NCI-H2107 treated with DMSO at 0.1 percent for 48 hours (cell line): ENCODE measurements at regions not wholly inside any gene's neighbourhood (a gene's known extent, or its start where the extent isn't known, plus 50 kb on each side); places are given as distances from the start of the nearest gene placed in this dataset.

Source experiments
- DNase-seq: peaks from one replicate; lab custom pipeline; 2025; ENCODE audit not compliant: unreplicated experiment; lab: John Stamatoyannopoulos, UW

GRCh38 chr2:10183146-10183675 is 60.7 kb downstream of the RRM2 start:
- DNase-seq, result no peak

GRCh38 chr2:10184421-10184820 is 61.9 kb downstream of the RRM2 start:
- no peak for DNase-seq

DNA sequence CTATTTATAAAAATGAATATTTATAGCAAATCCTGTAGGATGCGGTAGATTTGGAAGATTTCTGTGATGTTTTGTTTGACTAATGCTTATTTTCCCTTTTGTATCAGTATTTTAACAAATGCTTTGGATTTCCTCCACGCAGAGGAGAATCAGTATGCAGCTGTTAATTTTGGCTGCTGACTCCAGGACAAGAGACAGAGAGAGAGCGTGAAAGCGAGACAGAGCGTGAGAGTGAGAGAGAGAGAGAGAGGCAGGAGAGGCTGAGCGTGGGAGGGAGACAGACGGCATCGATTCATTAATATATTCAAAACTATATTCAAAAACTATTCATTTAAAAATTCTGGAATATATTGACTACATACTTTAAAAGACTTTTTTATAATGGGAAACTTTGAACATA is 62.5 kb downstream of the RRM2 start:
- no peak for DNase-seq

- DNase-seq, result no peak
Observed at GRCh38 chr2:10185755-10186154, 63.2 kb downstream of the RRM2 start.

DNA sequence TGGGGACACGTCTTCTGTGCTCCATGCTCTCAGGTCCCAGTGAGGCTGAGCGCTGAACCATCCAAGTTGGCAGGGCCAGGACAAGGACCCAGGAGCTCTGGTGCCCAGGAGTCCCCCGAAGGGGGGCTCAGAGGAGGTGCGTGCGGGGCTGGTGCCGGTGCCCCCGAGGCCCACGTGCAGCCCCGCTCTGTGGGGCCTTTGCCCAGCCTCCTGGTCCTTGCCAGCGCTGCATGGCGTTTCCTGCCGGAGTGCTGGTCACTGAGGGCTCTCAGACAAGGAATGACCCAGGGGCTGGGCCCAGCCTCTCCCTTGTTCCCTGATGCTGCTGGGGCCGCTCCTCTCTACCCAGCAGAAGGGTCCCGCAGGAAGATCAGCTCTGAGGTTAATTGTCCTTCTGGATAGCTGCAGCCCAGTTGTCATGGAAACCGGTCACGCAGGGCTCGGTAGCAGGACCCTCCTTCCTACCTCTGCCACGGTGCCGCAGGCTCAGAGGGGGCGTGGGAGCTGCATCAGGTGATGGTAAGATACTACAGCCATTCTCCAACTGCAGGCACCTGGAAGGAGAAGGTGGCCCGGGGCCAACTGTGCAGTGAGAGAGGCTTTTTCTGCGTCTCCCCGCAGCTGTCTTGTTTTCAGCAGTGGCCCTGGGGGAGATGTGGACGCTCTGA is 64.5 kb downstream of the RRM2 start:
- DNase-seq, result no peak

DNA sequence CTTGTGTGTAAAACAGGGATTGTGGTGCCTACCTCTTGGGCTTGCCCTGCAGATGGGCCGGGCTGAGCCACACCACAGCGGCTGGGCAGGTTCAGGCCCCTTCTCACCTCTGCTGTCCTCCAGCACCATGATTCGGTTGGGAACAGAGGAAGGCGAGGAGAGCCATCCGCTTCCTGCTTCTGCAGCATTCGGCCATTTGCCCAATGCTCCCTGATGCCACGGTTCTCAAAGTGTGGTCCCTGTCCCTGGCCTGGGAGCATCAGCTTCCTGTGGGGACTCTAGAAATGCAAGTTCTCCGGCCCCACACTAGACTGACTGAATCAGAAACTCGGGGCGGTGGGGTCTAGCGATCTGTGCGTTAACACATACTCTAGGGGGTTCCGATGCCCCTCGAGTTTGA is 65.1 kb downstream of the RRM2 start:
- no peak for DNase-seq

DNA sequence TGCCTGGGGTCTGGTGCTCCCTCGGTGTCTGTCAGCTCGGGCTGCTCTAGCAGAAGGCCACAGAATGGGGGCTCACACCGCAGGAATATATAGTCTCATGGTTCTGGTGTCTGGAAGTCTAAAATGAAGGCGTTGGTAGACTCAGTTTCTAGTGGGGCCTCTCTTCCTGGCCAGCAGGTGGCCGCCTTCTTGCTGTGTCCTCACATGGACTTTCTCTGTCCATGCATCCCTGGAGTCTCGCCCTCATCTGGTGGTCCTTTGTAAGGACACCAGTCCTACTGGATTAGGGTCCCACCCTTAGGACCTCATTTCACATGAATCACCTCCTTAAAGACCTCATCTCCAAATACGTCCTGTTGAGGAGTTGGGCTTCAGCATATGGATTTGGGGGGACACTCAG is 65.7 kb downstream of the RRM2 start:
- no peak for DNase-seq

- no peak for DNase-seq
Observed at GRCh38 chr2:10188729-10189305, 66.3 kb downstream of the RRM2 start.

DNA sequence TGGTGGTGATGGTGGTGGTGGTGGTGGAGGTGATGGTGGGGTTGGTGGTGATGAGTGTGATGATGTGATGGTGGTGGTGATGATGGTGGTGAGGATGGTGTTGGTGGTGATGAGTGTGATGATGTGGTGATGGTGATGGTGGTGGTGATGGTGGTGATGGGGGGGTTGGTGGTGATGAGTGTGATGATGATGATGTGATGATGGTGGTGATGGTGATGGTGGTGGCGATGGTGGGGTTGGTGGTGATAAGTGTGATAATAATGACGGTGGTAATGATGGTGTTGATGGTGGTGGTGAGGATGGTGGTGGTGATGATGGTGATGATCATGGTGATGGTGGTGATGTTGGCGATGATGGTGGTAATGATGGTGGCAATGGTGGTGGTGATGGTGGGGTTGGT is 67.7 kb downstream of the RRM2 start:
- DNase-seq, result no peak

- DNase-seq, result no peak
Observed at GRCh38 chr2:10190737-10191532, 68.4 kb downstream of the RRM2 start.

DNA sequence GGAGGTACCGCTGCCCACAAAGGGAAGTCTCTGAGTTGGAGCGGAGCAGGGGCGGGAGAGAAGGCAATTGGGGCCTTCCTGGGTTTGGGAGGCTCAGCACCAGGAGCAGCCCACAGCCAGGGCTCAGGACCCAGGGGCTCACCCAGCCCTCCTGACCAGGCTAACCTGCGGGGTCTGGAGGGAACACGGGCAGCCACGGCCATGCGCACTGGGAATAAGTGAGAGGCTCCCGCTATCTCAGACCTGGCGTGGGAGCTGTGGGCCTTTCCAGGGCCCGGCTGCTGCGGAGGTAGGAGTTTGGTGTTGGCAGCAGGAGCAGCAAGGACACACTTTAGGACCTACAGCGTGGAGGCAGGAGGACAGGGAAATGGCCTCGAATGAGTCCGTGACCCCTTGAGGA is 69.0 kb downstream of the RRM2 start:
- no peak for DNase-seq

DNA sequence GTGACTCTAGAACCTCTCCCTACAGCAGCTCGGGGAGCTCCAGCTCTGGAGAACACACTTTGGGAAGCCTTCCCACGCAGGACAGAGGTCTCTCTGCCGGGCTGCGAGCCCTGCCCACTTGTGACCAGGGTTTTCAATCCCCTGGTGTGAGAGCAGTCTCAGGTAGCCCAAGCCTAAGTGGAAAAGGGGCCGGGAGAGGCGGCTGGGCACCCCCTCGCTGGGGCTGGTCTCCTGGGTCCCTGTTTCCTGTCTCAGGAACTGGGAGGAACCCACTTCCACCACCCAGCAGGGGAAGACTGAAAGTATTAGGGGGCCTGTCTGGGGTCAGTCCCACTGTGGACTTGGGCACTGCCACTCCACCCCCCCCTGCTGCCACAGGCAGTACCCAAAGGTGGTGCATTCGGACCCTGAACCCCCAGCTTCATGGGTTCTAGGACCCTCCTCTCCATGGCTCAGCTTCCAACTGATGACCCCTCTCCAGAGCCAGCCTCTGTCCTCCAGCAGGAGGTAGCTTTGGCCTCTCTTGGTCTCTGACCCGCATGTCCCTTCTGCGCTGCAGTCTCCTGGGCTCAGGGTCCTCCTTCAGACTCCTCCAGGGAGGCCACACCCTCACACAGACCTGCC is 70.0 kb downstream of the RRM2 start:
- no peak for DNase-seq

DNA sequence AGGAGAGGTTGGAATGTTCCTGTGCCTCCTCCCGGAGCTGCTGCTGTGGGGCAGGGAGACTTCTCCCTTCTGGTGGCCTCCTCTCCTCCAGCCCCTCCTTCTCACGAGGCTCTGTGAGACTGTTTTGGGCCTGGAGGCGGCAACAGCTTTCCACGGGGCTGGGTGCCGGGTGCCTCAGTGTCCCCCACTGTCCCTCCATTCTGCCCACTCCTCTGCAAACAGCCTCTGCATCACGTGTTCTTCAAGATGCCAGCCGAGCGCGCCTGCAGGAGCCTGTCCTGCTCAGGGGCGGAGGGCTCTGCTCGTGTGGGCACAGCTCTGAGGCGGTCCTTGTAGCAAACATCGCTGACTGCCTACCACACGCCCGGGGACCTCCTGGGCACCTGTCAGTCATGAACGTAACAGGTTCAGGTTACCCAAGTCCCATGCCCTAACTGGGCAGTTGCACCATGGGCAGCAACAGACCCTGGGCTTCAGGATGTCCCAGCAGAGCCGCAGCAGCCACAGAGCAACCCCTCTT is 70.8 kb downstream of the RRM2 start:
- DNase-seq, result no peak

DNA sequence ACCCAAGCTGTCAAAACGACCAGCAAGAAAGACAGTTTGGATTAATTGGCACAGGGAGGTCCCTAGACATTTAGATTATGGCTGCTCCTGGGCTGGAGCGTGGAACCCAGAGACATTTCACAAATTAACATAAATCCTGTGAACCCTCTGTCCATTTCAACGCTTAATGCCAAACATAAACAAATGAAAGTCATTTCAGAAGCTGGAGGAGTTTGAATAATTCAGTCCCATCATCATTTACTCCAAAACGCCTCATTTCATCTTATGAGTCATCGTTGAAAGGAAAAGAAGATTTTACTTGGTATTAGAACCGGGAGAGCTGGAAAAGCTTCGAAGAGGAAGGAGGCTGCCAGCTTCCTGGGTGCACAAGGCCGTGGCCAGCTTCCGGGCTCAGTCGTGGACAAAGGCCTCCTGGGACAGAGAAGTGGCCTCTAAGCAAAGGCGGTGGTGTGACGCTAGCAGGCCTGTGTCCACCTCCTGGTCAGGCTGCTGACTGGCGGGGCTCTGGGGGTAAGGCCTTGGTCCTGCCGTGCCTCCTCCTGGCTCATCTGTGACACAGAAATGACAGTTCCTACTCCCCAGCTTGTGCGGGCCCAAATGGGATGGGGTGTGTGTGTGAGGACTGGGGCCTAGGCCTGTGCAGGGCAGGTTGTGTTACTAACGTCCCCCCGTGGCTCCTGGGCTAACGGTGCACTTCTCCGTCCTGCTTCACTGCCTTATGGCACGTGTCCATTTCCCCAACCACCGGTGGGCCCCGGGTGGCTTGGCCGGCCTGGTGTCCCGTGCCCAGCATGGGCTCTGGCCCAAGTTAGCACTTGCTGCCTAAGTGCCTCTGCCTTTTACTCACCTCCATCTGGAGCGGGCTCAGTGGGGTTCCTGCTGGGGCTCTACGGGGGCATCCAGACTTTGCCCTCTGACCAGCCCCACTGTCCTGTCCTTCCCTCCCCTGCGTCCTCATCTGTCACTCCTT is 71.6 kb downstream of the RRM2 start:
- DNase-seq, result no peak

DNA sequence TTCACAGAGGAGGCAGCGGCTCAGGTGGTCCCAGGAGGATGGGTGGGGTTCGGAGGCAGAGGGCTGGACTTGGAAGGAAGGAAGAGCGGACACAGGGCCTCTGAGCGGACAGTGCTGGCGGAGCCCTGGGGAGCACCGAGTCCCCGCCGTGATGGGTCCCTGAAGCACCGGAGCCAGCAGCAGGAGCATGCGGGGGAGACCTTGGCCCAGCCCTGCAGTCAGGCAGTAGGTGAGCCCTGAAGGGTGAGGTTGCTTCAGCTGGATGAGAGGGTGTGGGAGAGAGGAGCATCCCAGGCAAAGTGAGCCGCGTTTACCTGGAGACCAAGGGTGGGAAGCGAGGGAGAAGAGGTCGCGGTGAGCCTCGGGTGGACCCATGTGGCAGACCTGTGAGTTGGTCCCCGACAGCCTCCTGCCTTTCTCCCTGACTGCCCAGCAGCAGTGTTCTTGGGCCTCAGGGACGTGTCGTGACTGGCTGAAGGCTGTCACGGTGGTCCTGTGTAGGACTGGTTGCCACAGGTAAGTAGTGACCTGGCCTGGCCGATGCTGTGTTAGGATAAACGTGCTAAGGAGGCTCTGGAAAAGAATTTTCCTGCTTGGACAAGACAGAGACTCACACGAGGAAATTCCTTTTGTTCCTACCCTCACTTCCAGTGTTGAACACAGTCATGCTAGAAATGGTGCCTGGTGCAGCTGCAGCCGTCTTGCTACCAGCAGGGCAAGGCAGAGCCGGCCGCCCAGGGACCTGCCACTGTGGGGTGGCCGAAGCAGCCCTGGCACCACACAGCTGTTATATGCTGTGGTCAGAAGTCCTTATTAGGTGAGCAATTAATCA is 73.0 kb downstream of the RRM2 start:
- no peak for DNase-seq

DNA sequence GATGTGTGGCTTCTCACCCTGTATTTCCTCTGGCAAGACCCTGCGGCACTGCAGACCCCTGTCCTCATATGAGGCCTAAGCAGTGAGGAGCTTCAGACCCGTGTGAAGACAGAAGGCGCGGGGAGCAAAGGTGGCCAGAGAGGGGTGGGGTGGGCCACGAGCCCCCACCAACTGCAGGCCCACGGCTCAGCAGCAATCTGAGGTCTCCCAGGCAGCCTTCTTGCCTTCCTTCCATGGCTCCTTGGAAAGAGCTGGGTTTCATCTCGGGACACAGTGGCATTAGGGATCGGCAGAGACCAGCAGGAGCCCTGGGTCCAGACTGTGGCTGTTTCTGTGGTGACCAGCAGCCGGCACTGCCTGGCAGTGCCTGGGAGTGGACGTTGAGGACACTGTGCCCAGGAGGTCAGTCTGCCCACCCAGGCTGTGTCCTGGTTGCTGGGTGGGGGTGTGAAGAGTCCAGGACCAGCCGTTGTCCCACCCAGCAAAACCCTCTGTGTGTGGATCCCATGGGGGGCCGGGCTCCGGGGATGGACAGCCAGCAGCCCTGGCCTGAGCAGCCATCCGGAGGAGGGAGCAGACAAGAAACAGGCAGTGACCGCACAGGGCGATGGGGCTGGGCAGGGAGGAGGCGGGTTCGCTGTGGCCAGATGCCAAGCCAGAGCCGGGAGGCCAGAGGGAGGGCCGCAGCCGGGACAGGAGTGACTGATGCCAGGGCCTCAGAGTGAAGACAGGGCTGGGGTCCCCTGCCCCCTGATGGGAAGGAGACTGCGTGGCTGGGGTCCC is 73.8 kb downstream of the RRM2 start:
- DNase-seq, result no peak

DNA sequence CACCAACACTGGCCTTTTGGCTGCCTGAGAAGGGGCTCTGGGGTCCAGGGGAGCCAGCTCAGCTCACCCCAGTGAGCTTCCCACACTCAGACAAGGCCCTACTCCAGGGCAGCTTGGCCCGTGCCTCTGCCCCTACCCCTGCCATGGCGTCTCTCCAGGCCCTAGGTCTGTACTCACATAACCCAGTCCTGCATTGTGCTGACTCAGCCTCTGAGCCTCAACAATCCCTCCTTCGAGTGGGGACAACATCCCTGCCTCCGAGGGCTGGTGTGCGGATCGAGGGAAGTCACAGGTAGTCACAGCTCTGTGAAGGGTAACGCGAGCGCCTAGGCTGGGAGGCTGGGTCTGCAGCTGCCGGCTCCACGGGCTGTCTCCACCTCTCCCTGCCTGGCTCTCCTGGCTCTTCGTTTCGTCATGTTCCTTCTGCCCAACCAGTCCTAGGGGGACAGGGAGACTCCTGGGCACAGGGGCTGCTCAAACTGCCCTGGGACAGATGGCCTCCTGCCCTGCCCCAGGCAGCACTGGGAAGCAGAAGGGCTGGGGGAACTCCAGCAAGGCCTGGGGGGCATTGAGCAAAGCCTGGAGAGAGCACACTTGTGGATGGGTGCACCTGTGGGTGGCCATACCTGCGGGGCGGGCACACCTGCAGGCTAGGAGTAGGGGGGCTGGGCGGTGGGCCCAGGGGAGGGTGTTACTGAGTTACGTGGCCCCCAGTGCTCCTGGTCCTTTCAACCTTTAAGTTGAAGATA is 74.6 kb downstream of the RRM2 start:
- DNase-seq, result no peak

DNA sequence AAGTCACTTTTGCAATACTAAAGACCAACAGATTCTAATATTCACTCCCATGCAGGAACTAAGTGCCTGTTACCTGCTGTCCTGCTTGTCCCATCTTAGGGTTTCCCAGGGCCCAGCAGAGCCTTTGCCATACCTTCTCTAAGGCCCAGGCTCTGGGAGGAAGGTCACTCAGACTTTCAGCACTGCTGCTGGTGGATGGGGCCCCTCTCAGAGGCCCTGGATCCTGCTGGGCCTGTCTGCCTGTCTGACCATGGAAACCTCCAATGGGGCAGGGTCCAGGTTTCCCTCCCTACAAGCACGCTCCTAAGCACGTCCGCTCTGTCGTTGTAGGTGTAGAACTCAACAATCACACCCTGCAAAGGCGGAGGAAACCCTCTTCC is 75.1 kb downstream of the RRM2 start:
- DNase-seq, result no peak
